HepG2 (cell line): ENCODE measurements at regions not wholly inside any gene's neighbourhood (a gene's known extent, or its start where the extent isn't known, plus 50 kb on each side); places are given as distances from the start of the nearest gene placed in this dataset.

ENCODE experiments used
- BRD4 ChIP-seq: sonication (generic); formaldehyde crosslinking; IDR thresholded peaks from 2 replicates; pipeline ENCODE4 v1.4.0; 2020; ENCODE audit warnings: missing genetic modification reagents
- FOSL2 ChIP-seq: sonication (generic); formaldehyde crosslinking; IDR thresholded peaks from 2 replicates; pipeline ENCODE4 v1.4.0; 2020; ENCODE audit warnings: missing genetic modification reagents
- POLR2AphosphoS5 ChIP-seq: IDR thresholded peaks from 2 replicates; pipeline ENCODE4 v1.6.1; 2012; ENCODE audit warnings: low read depth, low read length
- ZBTB42 ChIP-seq: sonication (generic); formaldehyde crosslinking; IDR thresholded peaks from 2 replicates; pipeline ENCODE4 v1.5.0; 2020; ENCODE audit warnings: mild to moderate bottlenecking, missing genetic modification reagents
- TF ChIP-seq, protein P1 (sequence below): sonication (generic); formaldehyde crosslinking; IDR thresholded peaks from 2 replicates; pipeline ENCODE4 v1.4.0; 2020; ENCODE audit warnings: mild to moderate bottlenecking, missing genetic modification reagents
- TF ChIP-seq, protein P2 (sequence below): sonication (generic); formaldehyde crosslinking; IDR thresholded peaks from 2 replicates; pipeline ENCODE4 v1.5.0; 2020; ENCODE audit warnings: mild to moderate bottlenecking, missing genetic modification reagents, moderate library complexity

DNA sequence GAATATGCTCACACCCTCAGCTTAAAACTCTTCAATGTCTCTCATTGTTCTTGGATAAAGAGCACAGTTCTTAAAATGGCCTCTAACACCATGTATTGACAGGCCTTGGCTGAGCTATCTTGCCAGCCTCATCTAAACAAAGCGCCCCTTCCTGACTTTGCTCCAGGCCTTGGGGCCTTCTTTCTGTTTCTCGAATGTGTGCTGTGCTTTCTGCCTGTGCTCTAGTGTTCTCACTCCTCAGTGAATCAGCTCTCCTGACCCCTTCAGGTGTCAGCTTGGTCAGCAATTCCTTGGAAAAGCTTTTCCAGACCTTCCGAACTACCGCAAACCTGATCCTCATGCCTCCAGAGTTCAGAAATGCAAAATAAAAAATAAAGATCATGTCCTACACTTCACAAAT lies 346.3 kb upstream of the FSTL5 start:
- no peak for TF ChIP-seq ZBTB42 (CRISPR knock-in tag)
- no peak for TF ChIP-seq FOSL2
- TF ChIP-seq, protein P1, sequence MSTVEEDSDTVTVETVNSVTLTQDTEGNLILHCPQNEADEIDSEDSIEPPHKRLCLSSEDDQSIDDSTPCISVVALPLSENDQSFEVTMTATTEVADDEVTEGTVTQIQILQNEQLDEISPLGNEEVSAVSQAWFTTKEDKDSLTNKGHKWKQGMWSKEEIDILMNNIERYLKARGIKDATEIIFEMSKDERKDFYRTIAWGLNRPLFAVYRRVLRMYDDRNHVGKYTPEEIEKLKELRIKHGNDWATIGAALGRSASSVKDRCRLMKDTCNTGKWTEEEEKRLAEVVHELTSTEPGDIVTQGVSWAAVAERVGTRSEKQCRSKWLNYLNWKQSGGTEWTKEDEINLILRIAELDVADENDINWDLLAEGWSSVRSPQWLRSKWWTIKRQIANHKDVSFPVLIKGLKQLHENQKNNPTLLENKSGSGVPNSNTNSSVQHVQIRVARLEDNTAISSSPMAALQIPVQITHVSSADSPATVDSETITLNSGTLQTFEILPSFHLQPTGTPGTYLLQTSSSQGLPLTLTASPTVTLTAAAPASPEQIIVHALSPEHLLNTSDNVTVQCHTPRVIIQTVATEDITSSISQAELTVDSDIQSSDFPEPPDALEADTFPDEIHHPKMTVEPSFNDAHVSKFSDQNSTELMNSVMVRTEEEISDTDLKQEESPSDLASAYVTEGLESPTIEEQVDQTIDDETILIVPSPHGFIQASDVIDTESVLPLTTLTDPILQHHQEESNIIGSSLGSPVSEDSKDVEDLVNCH, result no peak
- TF ChIP-seq POLR2AphosphoS5, result no peak
- no peak for TF ChIP-seq BRD4 (CRISPR knock-in tag)
- TF ChIP-seq, protein P2, sequence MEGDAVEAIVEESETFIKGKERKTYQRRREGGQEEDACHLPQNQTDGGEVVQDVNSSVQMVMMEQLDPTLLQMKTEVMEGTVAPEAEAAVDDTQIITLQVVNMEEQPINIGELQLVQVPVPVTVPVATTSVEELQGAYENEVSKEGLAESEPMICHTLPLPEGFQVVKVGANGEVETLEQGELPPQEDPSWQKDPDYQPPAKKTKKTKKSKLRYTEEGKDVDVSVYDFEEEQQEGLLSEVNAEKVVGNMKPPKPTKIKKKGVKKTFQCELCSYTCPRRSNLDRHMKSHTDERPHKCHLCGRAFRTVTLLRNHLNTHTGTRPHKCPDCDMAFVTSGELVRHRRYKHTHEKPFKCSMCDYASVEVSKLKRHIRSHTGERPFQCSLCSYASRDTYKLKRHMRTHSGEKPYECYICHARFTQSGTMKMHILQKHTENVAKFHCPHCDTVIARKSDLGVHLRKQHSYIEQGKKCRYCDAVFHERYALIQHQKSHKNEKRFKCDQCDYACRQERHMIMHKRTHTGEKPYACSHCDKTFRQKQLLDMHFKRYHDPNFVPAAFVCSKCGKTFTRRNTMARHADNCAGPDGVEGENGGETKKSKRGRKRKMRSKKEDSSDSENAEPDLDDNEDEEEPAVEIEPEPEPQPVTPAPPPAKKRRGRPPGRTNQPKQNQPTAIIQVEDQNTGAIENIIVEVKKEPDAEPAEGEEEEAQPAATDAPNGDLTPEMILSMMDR (CRISPR knock-in tag), result no peak
